Mesenchymal stem cell (in vitro differentiated cells and primary cell): ENCODE measurements at regions not wholly inside any gene's neighbourhood (a gene's known extent, or its start where the extent isn't known, plus 50 kb on each side); places are given as distances from the start of the nearest gene placed in this dataset.

ENCODE experiments used
- DNase-seq: peaks from one replicate; pipeline ENCODE4 v3.0.0-alpha.2; 2013
- H2AFZ ChIP-seq: one replicate; pipeline ENCODE4 v1.6.1; 2013; ENCODE audit warnings: low read depth, mild to moderate bottlenecking, control low read depth, inconsistent platforms, low read length, moderate library complexity
- H2AK5ac ChIP-seq: 2 replicates; pipeline ENCODE4 v1.6.1; 2013; ENCODE audit warnings: low read length, moderate library complexity, mild to moderate bottlenecking, inconsistent platforms; ENCODE audit not compliant: severe bottlenecking
- H2BK120ac ChIP-seq: one replicate; pipeline ENCODE4 v1.6.1; 2013; ENCODE audit warnings: low read depth, mild to moderate bottlenecking, inconsistent platforms, low read length, moderate library complexity
- H2BK12ac ChIP-seq, 2 experiments: one replicate each; pipeline ENCODE4 v1.6.1; 2013; ENCODE audit warnings: inconsistent platforms in 2 of 2, low read length in 2 of 2, mild to moderate bottlenecking in 2 of 2, moderate library complexity in 2 of 2, control low read depth in 1 of 2
- H2BK15ac ChIP-seq: one replicate; pipeline ENCODE4 v1.6.1; 2013; ENCODE audit warnings: mild to moderate bottlenecking, low read depth, inconsistent platforms; ENCODE audit not compliant: poor library complexity, severe bottlenecking
- H2BK5ac ChIP-seq: 2 replicates; pipeline ENCODE4 v1.6.1; 2013; ENCODE audit warnings: low read depth, mild to moderate bottlenecking, low read length, control low read depth, inconsistent platforms; ENCODE audit not compliant: poor library complexity, severe bottlenecking
- H3K14ac ChIP-seq, 2 experiments: one replicate each; pipeline ENCODE4 v1.6.1; 2013; ENCODE audit warnings: inconsistent platforms in 2 of 2, low read length in 2 of 2, control low read depth in 1 of 2, mild to moderate bottlenecking in 1 of 2, moderate library complexity in 1 of 2
- H3K18ac ChIP-seq, 2 experiments: one replicate each; pipeline ENCODE4 v1.6.1; 2013; ENCODE audit warnings: inconsistent platforms in 2 of 2, low read length in 2 of 2, control low read depth in 1 of 2, low read depth in 1 of 2, mild to moderate bottlenecking in 1 of 2
- H3K23ac ChIP-seq, 2 experiments: one replicate each; pipeline ENCODE4 v1.6.1; 2013; ENCODE audit warnings: inconsistent platforms in 2 of 2, low read length in 2 of 2, mild to moderate bottlenecking in 2 of 2, moderate library complexity in 2 of 2, control low read depth in 1 of 2
- H3K27ac ChIP-seq: 2 replicates; pipeline ENCODE4 v1.5.1; 2013; ENCODE audit warnings: mild to moderate bottlenecking, moderate library complexity, low read length, control low read depth, inconsistent platforms; ENCODE audit not compliant: poor library complexity, severe bottlenecking
- H3K27me3 ChIP-seq, 2 experiments: 2 replicates each; pipeline versions ENCODE4 v1.6.1 to v1.7.0; 2013; ENCODE audit warnings: low read length in 2 of 2, mild to moderate bottlenecking in 2 of 2, moderate library complexity in 2 of 2, control low read depth in 1 of 2, inconsistent platforms in 1 of 2; ENCODE audit not compliant: control insufficient read depth in 1 of 2, insufficient read depth in 1 of 2
- H3K36me3 ChIP-seq, 2 experiments: 2 replicates each; pipeline versions ENCODE4 v1.6.1 to v1.7.0; 2013; ENCODE audit warnings: low read length in 2 of 2, control low read depth in 1 of 2, inconsistent platforms in 1 of 2, low read depth in 1 of 2, mild to moderate bottlenecking in 1 of 2; ENCODE audit not compliant: insufficient read depth in 2 of 2, control insufficient read depth in 1 of 2
- H3K4ac ChIP-seq, 2 experiments: one replicate each; pipeline ENCODE4 v1.6.1; 2013; ENCODE audit warnings: inconsistent platforms in 2 of 2, low read length in 2 of 2, mild to moderate bottlenecking in 2 of 2, moderate library complexity in 2 of 2, control low read depth in 1 of 2, low read depth in 1 of 2
- H3K4me1 ChIP-seq: 2 replicates; pipeline ENCODE4 v1.6.1; 2013; ENCODE audit warnings: low read depth, low read length, control low read depth; ENCODE audit not compliant: control insufficient read depth, insufficient read depth
- H3K4me2 ChIP-seq: 2 replicates; pipeline ENCODE4 v1.6.1; 2013; ENCODE audit warnings: low read length, mild to moderate bottlenecking, inconsistent platforms; ENCODE audit not compliant: poor library complexity, severe bottlenecking
- H3K4me3 ChIP-seq, 2 experiments: 2 replicates each; pipeline versions ENCODE4 v1.5.1 to v1.7.0; 2013; ENCODE audit warnings: low read length in 2 of 2, mild to moderate bottlenecking in 2 of 2, control low read depth in 1 of 2, low read depth in 1 of 2; ENCODE audit not compliant: insufficient read depth in 1 of 2
- H3K79me1 ChIP-seq: replicated peaks from 2 replicates; pipeline ENCODE4 v1.6.1; 2013; ENCODE audit warnings: mild to moderate bottlenecking, control low read depth, low read length, inconsistent platforms; ENCODE audit not compliant: poor library complexity, severe bottlenecking
- H3K9ac ChIP-seq: 2 replicates; pipeline ENCODE4 v1.7.0; 2013; ENCODE audit warnings: mild to moderate bottlenecking, low read length, moderate library complexity
- H3K9me3 ChIP-seq: 2 replicates; pipeline ENCODE4 v1.7.0; 2013; ENCODE audit warnings: mild to moderate bottlenecking, low read length; ENCODE audit not compliant: control insufficient read depth
- H4K8ac ChIP-seq: one replicate; pipeline ENCODE4 v1.6.1; 2013; ENCODE audit warnings: inconsistent platforms, mild to moderate bottlenecking, low read length, moderate library complexity
- H4K91ac ChIP-seq: one replicate; pipeline ENCODE4 v1.6.1; 2013; ENCODE audit warnings: mild to moderate bottlenecking, low read length, inconsistent platforms
- WGBS: methylation state at CpG from one replicate; pipeline ENCODE4 v1.1.7; 2013; ENCODE audit warnings: mixed read lengths; 5-methylcytosine and 5-hydroxymethylcytosine counted together

DNA sequence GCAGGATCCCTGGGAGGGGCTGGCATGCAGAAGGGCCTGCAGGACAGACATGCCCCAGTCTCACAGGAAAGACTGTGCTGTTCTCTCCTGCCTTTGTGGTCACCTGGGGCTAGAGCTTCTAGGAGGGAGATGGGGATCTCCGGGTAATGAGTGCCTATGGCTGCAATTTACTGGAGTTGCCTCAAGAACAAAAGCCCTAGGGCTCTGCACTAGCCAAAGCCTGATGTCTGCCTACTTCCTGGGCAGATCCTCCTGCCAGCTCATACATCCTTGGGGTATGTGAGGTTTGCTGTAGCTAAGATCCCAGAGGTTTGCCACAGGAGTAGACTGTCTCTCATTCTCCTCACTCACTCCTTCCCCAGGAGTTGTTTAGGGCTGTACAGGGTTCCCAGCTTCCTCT, 106.9 kb upstream of the PPFIA2 start:
- Histone ChIP-seq H3K36me3 (no peaks in the 10 kb centered on the region), H3K79me1 (no peaks in the 10 kb centered on the region), H2BK120ac (no peak overlapping the region), H2AFZ (no peak overlapping the region), H3K4me3 (no peak overlapping the region), H4K8ac (no peak overlapping the region), H3K4ac (no peak overlapping the region), H3K9ac (no peak overlapping the region), H3K27ac (no peak overlapping the region), H3K9me3 (no peaks in the 10 kb centered on the region), H4K91ac (no peak overlapping the region), H3K23ac (no peak overlapping the region), H3K18ac (no peak overlapping the region), H3K14ac (no peak overlapping the region), H3K4me2 (no peak overlapping the region), H2BK12ac (no peak overlapping the region), H2BK15ac (no peak overlapping the region), H3K27me3 (no peaks in the 10 kb centered on the region), H2AK5ac (no peak overlapping the region), H3K4me1 (no peaks in the 10 kb centered on the region), H2BK5ac (no peak overlapping the region)
- 92% methylated on average over 1 of the region's 1 CpG for WGBS
- DNase-seq: no peak

DNA sequence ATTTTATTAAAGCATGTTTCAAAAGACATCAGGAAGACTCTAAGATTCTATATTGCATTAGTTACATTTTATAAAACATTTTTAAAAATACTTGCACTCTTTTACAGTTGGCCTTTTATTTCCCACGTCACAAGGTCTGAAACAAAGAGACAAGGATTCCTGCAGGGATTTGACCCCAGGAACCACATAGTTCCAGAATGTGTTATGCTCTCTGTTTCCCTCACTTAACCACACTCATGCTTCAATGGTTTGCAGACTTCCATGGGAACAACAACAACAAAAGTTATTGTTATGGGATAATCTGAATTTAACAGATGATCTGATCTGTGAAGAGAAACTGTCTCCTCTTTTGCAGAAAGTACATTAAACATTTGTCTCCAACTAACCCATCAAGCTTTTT, 104.3 kb upstream of the PPFIA2 start:
- Histone ChIP-seq H3K9me3 (no peaks in the 10 kb centered on the region), H2AK5ac (no peak overlapping the region), H2BK12ac (no peak overlapping the region), H3K27ac (no peak overlapping the region), H3K9ac (no peak overlapping the region), H3K4me2 (no peak overlapping the region), H3K4ac (no peak overlapping the region), H3K79me1 (no peaks in the 10 kb centered on the region), H3K36me3 (no peaks in the 10 kb centered on the region), H3K18ac (no peak overlapping the region), H3K14ac (no peak overlapping the region), H4K8ac (no peak overlapping the region), H3K23ac (no peak overlapping the region), H3K4me1 (no peaks in the 10 kb centered on the region), H4K91ac (no peak overlapping the region), H2AFZ (no peak overlapping the region), H2BK120ac (no peak overlapping the region), H3K4me3 (no peak overlapping the region), H2BK5ac (no peak overlapping the region), H3K27me3 (no peaks in the 10 kb centered on the region), H2BK15ac (no peak overlapping the region)
- WGBS: 48% methylated on average over 1 of the region's 1 CpG
- peak; percentile 4 for DNase-seq

DNA sequence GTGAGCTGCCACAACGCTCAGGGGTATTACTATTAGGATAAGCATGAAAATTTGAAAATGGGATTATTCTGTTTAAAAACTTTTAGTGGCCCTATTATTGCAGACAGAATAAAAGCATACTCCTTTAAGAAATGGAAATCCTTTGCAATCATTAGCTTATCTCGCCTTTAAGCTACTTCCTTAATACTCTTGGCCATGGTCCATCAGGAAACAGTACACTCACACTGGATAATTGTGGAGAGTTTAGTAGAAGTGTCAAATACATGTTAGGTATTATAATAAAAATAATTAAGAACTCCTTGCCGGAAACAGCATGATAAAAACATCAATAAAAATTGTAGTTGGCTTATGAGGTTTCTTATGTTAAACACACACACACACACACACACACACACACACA, 100.4 kb upstream of the PPFIA2 start:
- Histone ChIP-seq H3K27ac (no peak overlapping the region), H3K9ac (no peak overlapping the region), H3K9me3 (no peaks in the 10 kb centered on the region), H3K4me1 (no peaks in the 10 kb centered on the region), H2AFZ (no peak overlapping the region), H3K27me3 (no peaks in the 10 kb centered on the region), H2BK5ac (no peak overlapping the region), H3K36me3 (no peaks in the 10 kb centered on the region), H3K18ac (no peak overlapping the region), H3K4me2 (no peak overlapping the region), H4K8ac (no peak overlapping the region), H3K23ac (no peak overlapping the region), H2AK5ac (no peak overlapping the region), H2BK12ac (no peak overlapping the region), H2BK15ac (no peak overlapping the region), H4K91ac (no peak overlapping the region), H3K4ac (no peak overlapping the region), H3K14ac (no peak overlapping the region), H3K79me1 (no peaks in the 10 kb centered on the region), H3K4me3 (no peak overlapping the region), H2BK120ac (no peak overlapping the region)
- 67% methylated on average over 1 of the region's 3 CpGs for WGBS
- no peak for DNase-seq

DNA sequence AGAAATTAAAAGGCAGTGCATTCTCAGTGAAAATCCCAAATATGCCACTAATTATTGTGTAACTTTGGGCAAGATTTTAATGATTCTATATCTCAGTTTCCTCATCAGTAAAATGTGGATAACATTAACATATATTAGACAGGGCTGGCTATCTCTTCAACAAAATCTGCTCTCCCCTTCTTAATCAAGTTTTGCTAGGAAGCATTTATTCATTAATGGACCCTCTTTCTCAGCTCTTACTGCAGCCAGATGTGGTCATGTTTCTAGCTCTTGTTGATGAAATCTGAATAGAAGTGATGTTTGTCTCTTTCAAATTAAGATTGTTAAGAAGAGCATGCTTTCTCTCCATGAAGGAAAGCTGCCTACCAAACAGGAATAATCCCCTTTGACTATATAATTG, 84.4 kb upstream of the PPFIA2 start:
- Histone ChIP-seq H3K4me1 (no peaks in the 10 kb centered on the region), H3K36me3 (no peaks in the 10 kb centered on the region), H3K4me3 (no peak overlapping the region), H3K27me3 (no peaks in the 10 kb centered on the region), H3K4ac (no peak overlapping the region), H2BK15ac (no peak overlapping the region), H3K4me2 (no peak overlapping the region), H2BK5ac (no peak overlapping the region), H3K18ac (no peak overlapping the region), H2AFZ (no peak overlapping the region), H4K8ac (no peak overlapping the region), H3K9ac (no peak overlapping the region), H3K27ac (no peak overlapping the region), H3K23ac (no peak overlapping the region), H3K79me1 (no peaks in the 10 kb centered on the region), H2AK5ac (no peak overlapping the region), H2BK120ac (no peak overlapping the region), H3K9me3 (no peaks in the 10 kb centered on the region), H4K91ac (no peak overlapping the region), H3K14ac (no peak overlapping the region), H2BK12ac (no peak overlapping the region)
- no peak for DNase-seq
